ENCODE measurements at regions not wholly inside any gene's neighbourhood (a gene's known extent, or its start where the extent isn't known, plus 50 kb on each side); places are given as distances from the start of the nearest gene placed in this dataset.

- no peak overlapping the region for H3K27ac ChIP-seq (ENCODE audit: low read depth in 1 of 2, low read length in 2 of 2)
- H3K36me3 ChIP-seq (ENCODE audit: insufficient read depth, low read length) = no peaks in the 10 kb centered on the region
- H3K4me1 ChIP-seq (ENCODE audit: insufficient read depth, low read length) = no peaks in the 10 kb centered on the region
- no peak for TF ChIP-seq CTCF (IDR thresholded peaks at IDR 0.05)
- H3K4me3 ChIP-seq (ENCODE audit: low read length) = no peak overlapping the region
- no peak overlapping the region for H3K27ac Mint-ChIP-seq
- no peaks in the 10 kb centered on the region for H3K9me3 Mint-ChIP-seq
- H3K4me3 Mint-ChIP-seq = no peak overlapping the region
- H3K27me3 Mint-ChIP-seq = peaks cover 63% of the 10 kb centered on the region
- no peaks in the 10 kb centered on the region for H3K36me3 Mint-ChIP-seq (ENCODE audit: low read depth)
- no peak for ATAC-seq (ENCODE audit: poor library complexity)
- no peak for DNase-seq
- ChIA-PET POLR2A (no interaction called here), CTCF (no interaction called here)
- intact Hi-C loops (cut with DNase I, micrococcal nuclease) = no loop called here
- no peaks in the 10 kb centered on the region for H3K9me3 ChIP-seq (ENCODE audit: control insufficient read depth in 1 of 2, insufficient read depth in 1 of 2, low read length in 2 of 2)
- H3K4me1 Mint-ChIP-seq (ENCODE audit: low read depth) = no peaks in the 10 kb centered on the region
- H3K27me3 ChIP-seq (ENCODE audit: control insufficient read depth in 1 of 2, insufficient read depth in 2 of 2, low read length in 2 of 2) = peaks cover 9 to 13% of the 10 kb centered on the region in 2 experiments
Observed at GRCh38 chr9:97761879-97762278, 64.7 kb upstream of the XPA start.

- Histone ChIP-seq H3K27me3 (ENCODE audit: control insufficient read depth in 1 of 2, insufficient read depth in 2 of 2, low read length in 2 of 2) (peaks cover 9 to 13% of the 10 kb centered on the region in 2 experiments), H3K9me3 (ENCODE audit: control insufficient read depth in 1 of 2, insufficient read depth in 1 of 2, low read length in 2 of 2) (no peaks in the 10 kb centered on the region), H3K4me3 (ENCODE audit: low read length) (no peak overlapping the region), H3K36me3 (ENCODE audit: insufficient read depth, low read length) (no peaks in the 10 kb centered on the region), H3K4me1 (ENCODE audit: insufficient read depth, low read length) (no peaks in the 10 kb centered on the region), H3K27ac (ENCODE audit: low read depth in 1 of 2, low read length in 2 of 2) (no peak overlapping the region)
- Mint-ChIP-seq H3K36me3 (ENCODE audit: low read depth) (no peaks in the 10 kb centered on the region), H3K27ac (no peak overlapping the region), H3K27me3 (peaks cover 48% of the 10 kb centered on the region), H3K4me1 (ENCODE audit: low read depth) (no peaks in the 10 kb centered on the region), H3K4me3 (no peak overlapping the region), H3K9me3 (no peaks in the 10 kb centered on the region)
- POLR2A ChIA-PET = no interaction called here
- CTCF ChIA-PET = no interaction called here
- no peak for TF ChIP-seq CTCF (IDR thresholded peaks at IDR 0.05)
- no peak for DNase-seq
- intact Hi-C loops (cut with DNase I, micrococcal nuclease) = no loop called here
- no peak for ATAC-seq (ENCODE audit: poor library complexity)
Observed at GRCh38 chr9:97763874-97764273, 66.7 kb upstream of the XPA start.

- no peak for TF ChIP-seq CTCF (IDR thresholded peaks at IDR 0.05)
- Mint-ChIP-seq H3K4me3 (no peak overlapping the region), H3K27ac (no peak overlapping the region), H3K27me3 (peaks cover 48% of the 10 kb centered on the region), H3K4me1 (ENCODE audit: low read depth) (no peaks in the 10 kb centered on the region), H3K9me3 (no peaks in the 10 kb centered on the region), H3K36me3 (ENCODE audit: low read depth) (no peaks in the 10 kb centered on the region)
- CTCF ChIA-PET = no interaction called here
- intact Hi-C loops (cut with DNase I, micrococcal nuclease) = no loop called here
- no peak for DNase-seq
- Histone ChIP-seq H3K9me3 (ENCODE audit: control insufficient read depth in 1 of 2, insufficient read depth in 1 of 2, low read length in 2 of 2) (no peaks in the 10 kb centered on the region), H3K36me3 (ENCODE audit: insufficient read depth, low read length) (no peaks in the 10 kb centered on the region), H3K27ac (ENCODE audit: low read depth in 1 of 2, low read length in 2 of 2) (no peak overlapping the region), H3K27me3 (ENCODE audit: control insufficient read depth in 1 of 2, insufficient read depth in 2 of 2, low read length in 2 of 2) (peaks cover 8 to 9% of the 10 kb centered on the region in 2 experiments), H3K4me3 (ENCODE audit: low read length) (no peak overlapping the region), H3K4me1 (ENCODE audit: insufficient read depth, low read length) (no peaks in the 10 kb centered on the region)
- no peak for ATAC-seq (ENCODE audit: poor library complexity)
- POLR2A ChIA-PET = no interaction called here
Observed at GRCh38 chr9:97766092-97766491, 69.0 kb upstream of the XPA start.
